ENCODE measurements at regions not wholly inside any gene's neighbourhood (a gene's known extent, or its start where the extent isn't known, plus 50 kb on each side); places are given as distances from the start of the nearest gene placed in this dataset.

GRCh38 chr2:145592361-145592760, 1072.4 kb upstream of the ZEB2 start:
- H3K18ac ChIP-seq (ENCODE audit: insufficient read length, low read depth, low read length), result no peak overlapping the region
- H2BK5ac ChIP-seq (ENCODE audit: insufficient read length, low read length), result no peak overlapping the region
- H4K20me1 ChIP-seq (ENCODE audit: control insufficient read depth, insufficient read depth, insufficient read length), result no peaks in the 10 kb centered on the region
- H2BK12ac ChIP-seq (ENCODE audit: insufficient read length, low read depth, low read length), result no peak overlapping the region
- H3K23ac ChIP-seq (ENCODE audit: insufficient read length, low read depth, low read length), result no peak overlapping the region
- no peak overlapping the region for H3K56ac ChIP-seq (ENCODE audit: insufficient read length, low read depth, low read length)
- no peak overlapping the region for H4K91ac ChIP-seq (ENCODE audit: insufficient read length, low read depth, low read length)
- no peak overlapping the region for H2BK15ac ChIP-seq (ENCODE audit: low read depth, low read length)
- H3K27me3 ChIP-seq (ENCODE audit: insufficient read depth, low read length), result no peaks in the 10 kb centered on the region
- Mint-ChIP-seq H3K4me3 (no peak overlapping the region), H3K36me3 (ENCODE audit: insufficient read depth in 1 of 3, low read depth in 3 of 3) (no peaks in the 10 kb centered on the region), H3K9me3 (no peaks in the 10 kb centered on the region), H3K27ac (no peak overlapping the region; a peak in 1 of 7 replicates), H3K4me1 (peaks cover 26 to 34% of the 10 kb centered on the region in 2 experiments), H3K27me3 (ENCODE audit: low read depth) (no peaks in the 10 kb centered on the region)
- no peak overlapping the region for H2AK5ac ChIP-seq (ENCODE audit: insufficient read length, low read length)
- WGBS (ENCODE audit: extremely low coverage, insufficient read length, low lambda C conversion rate), result no CpG with 5 or more reads among the region's 1 CpG
- no peak overlapping the region for H2AFZ ChIP-seq (ENCODE audit: low read length)
- H3K9ac ChIP-seq (ENCODE audit: extremely low read depth, insufficient read length, low read length), result no peak overlapping the region
- no peak for DNase-seq
- no peak overlapping the region for H3K27ac ChIP-seq (ENCODE audit: insufficient read length, low read depth, low read length)
- H3K4me1 ChIP-seq (ENCODE audit: insufficient read depth, low read length), result peaks cover 2% of the 10 kb centered on the region; the same call in 1 of the 2 replicates
- H3K14ac ChIP-seq (ENCODE audit: insufficient read depth, low read length), result no peak overlapping the region
- no peak for TF ChIP-seq CTCF (conservative IDR thresholded peaks at IDR 0.05)
- no peaks in the 10 kb centered on the region for H3K9me3 ChIP-seq (ENCODE audit: control insufficient read depth, low read depth, low read length)
- H2BK120ac ChIP-seq (ENCODE audit: low read depth, low read length, poor library complexity, severe bottlenecking), result no peak overlapping the region
- no peak overlapping the region for H4K5ac ChIP-seq (ENCODE audit: insufficient read length, low read depth, low read length)
- no peak overlapping the region for H3K4me2 ChIP-seq (ENCODE audit: insufficient read depth, insufficient read length, low read length)
- H3T11ph ChIP-seq (ENCODE audit: low read length), result no peak overlapping the region
- H2BK20ac ChIP-seq (ENCODE audit: low read depth, low read length, poor library complexity, severe bottlenecking), result no peak overlapping the region
- H3K79me2 ChIP-seq (ENCODE audit: insufficient read depth, low read length), result no peaks in the 10 kb centered on the region
- no peaks in the 10 kb centered on the region for H3K79me1 ChIP-seq (ENCODE audit: insufficient read depth, low read depth, low read length, poor library complexity, severe bottlenecking)
- H3K23me2 ChIP-seq (ENCODE audit: insufficient read length, low read depth, low read length, poor library complexity, severe bottlenecking), result no peaks in the 10 kb centered on the region
- H4K8ac ChIP-seq (replicated peaks; ENCODE audit: insufficient read length, low read depth, low read length), result no peak overlapping the region
- no peak overlapping the region for H3K4ac ChIP-seq (ENCODE audit: low read depth, low read length)
